Right cardiac atrium (tissue), 5 donors: ENCODE measurements at regions not wholly inside any gene's neighbourhood (a gene's known extent, or its start where the extent isn't known, plus 50 kb on each side); places are given as distances from the start of the nearest gene placed in this dataset.

Experiments used
- ATAC-seq, 2 donors: fragments of 200-7000 bp; cut with Tn5 transposase; one replicate each; pipeline versions ENCODE4 v1.8.0 to v1.9.1; 2020; ENCODE audit warnings: moderate library complexity in 2 of 2, mild to moderate bottlenecking in 1 of 2
- DNase-seq, 3 donors: peaks; one replicate each; pipeline ENCODE4 v3.0.0-alpha.2; 2020
- H3K27ac ChIP-seq: one replicate; pipeline ENCODE4 v1.5.1; 2013; ENCODE audit warnings: mild to moderate bottlenecking, low read length, control low read depth, moderate library complexity
- H3K27me3 ChIP-seq: one replicate; pipeline ENCODE4 v1.6.1; 2013; ENCODE audit not compliant: control insufficient read depth, insufficient read depth
- H3K4me1 ChIP-seq: one replicate; pipeline ENCODE4 v1.6.1; 2013; ENCODE audit warnings: low read length; ENCODE audit not compliant: control insufficient read depth, insufficient read depth
- H3K4me3 ChIP-seq: one replicate; pipeline ENCODE4 v1.5.1; 2013; ENCODE audit warnings: low read length, control low read depth
- H3K9me3 ChIP-seq: one replicate; pipeline ENCODE4 v1.6.1; 2013; ENCODE audit warnings: low read length; ENCODE audit not compliant: control insufficient read depth
- WGBS: extraction: QIAGEN DNeasy Blood & Tissue Kit; methylation state at CpG from one replicate; pipeline ENCODE4 v1.1.7; 2013; 5-methylcytosine and 5-hydroxymethylcytosine counted together
- intact Hi-C, 4 donors: fragments of 100-400 bp; cut with DNase I; formaldehyde crosslinking; loops; one replicate each; pipeline versions ENCODE4 v1.11.0 to v1.14.0; 2022 to 2023
- donor health status: healthy with polysubstance abuse.
- donor health status: DM: no; HTN: yes; CAD: no.
- donor health status: DM: no; HTN: no; CAD: no.
- donor health status: DM: no; HTN: yes; CAD: no; lungs with severe emphysema.
- donor health status: DM: yes; HTN: yes; CAD: no.

GRCh38 chr7:46209611-46210388 is 288.7 kb upstream of the IGFBP3 start:
- Histone ChIP-seq H3K27ac (no peak overlapping the region), H3K27me3 (no peaks in the 10 kb centered on the region), H3K4me1 (no peaks in the 10 kb centered on the region), H3K9me3 (no peaks in the 10 kb centered on the region), H3K4me3 (no peak overlapping the region)
- DNase-seq (no peak), ATAC-seq (no peak)
- intact Hi-C loops: no loop called here
- 97% methylated on average over 9 of the region's 9 CpGs for WGBS

DNA sequence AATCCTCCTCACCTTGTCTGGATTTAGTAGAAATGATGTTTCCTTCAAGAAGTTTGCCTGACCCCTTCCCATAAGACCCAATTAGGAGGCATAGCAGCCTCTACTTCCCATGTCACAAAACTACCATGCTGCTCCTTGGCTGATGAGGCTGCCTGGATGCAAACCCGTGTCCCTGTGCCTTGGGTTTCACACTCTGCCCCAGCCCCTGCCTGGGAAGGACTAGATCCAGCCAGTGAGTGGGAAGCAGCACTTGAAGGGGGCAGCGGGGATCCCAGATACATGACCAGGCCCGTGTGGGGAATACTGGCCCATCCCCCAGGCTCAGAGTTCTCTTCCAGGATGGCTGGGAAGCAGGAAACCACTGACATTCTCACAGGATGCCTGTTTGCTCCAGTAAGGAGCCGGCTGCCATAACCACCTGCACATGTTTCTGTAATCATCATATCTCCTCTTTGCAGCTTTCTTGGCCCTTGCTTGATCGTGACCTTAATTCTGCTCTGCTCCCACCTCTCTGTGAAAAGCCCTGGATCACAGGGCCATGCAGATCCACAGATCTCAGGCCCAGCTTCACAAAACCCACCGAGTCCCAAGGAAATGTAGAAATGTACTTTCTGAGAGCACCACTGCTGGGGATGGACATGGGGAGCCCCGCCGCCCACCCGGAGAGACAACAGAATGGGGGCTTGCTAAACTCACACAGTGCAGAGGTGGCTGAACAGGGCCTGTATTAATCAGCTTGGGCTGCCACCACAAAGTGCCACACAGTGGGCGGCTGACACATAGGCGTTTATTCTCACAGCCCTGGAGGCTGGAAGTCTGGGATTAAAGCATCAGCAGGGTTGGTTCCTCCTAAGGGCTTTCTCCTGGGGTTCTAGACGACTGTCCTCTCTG is 287.8 kb upstream of the IGFBP3 start:
- intact Hi-C loops: no loop called here
- 69% methylated on average over 12 of the region's 12 CpGs for WGBS
- Histone ChIP-seq H3K4me3 (no peak overlapping the region), H3K27me3 (no peaks in the 10 kb centered on the region), H3K9me3 (no peaks in the 10 kb centered on the region), H3K4me1 (no peaks in the 10 kb centered on the region), H3K27ac (no peak overlapping the region)
- ATAC-seq: no peak
- DNase-seq: no peak

- no peak for DNase-seq
- ATAC-seq: no peak
- Histone ChIP-seq H3K9me3 (no peaks in the 10 kb centered on the region), H3K27me3 (no peaks in the 10 kb centered on the region), H3K4me1 (no peaks in the 10 kb centered on the region), H3K27ac (no peak overlapping the region), H3K4me3 (no peak overlapping the region)
- WGBS: 79% methylated on average over 5 of the region's 5 CpGs
- intact Hi-C loops: no loop called here
Measured at GRCh38 chr7:46207931-46208634, 287.0 kb upstream of the IGFBP3 start.

- Histone ChIP-seq H3K4me3 (no peak overlapping the region), H3K27me3 (no peaks in the 10 kb centered on the region), H3K9me3 (no peaks in the 10 kb centered on the region), H3K27ac (no peak overlapping the region), H3K4me1 (no peaks in the 10 kb centered on the region)
- intact Hi-C loops: no loop called here
- DNase-seq (no peak), ATAC-seq (no peak)
- 69% methylated on average over 4 of the region's 4 CpGs for WGBS
Measured at GRCh38 chr7:46206476-46207060, 285.5 kb upstream of the IGFBP3 start.

GRCh38 chr7:46205478-46205877 is 284.4 kb upstream of the IGFBP3 start:
- DNase-seq: no peak
- no peak for ATAC-seq
- Histone ChIP-seq H3K4me1 (no peaks in the 10 kb centered on the region), H3K27ac (no peak overlapping the region), H3K4me3 (no peak overlapping the region), H3K9me3 (no peaks in the 10 kb centered on the region), H3K27me3 (no peaks in the 10 kb centered on the region)
- 93% methylated on average over 5 of the region's 5 CpGs for WGBS
- intact Hi-C loops: no loop called here

DNA sequence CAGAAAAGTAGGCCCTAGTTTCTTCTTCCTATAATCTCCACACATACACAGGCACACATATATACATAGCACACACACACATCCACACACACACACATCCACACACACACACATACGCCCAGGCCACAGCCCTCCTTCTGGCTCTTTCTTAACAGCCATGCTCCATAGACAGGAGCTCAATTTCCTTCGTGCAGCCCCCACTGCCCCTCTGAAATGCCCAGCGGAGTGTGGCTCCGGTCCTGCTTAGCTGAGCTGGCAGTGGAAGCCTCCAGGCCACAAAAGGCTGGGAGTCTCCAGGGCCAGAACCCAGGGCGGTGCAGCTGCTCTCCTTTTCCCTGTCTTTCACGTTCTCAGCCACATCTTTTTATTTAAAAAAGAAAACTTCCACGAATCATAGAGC is 282.9 kb upstream of the IGFBP3 start:
- no peak overlapping the region for H3K4me3 ChIP-seq
- H3K4me1 ChIP-seq: no peaks in the 10 kb centered on the region
- 95% methylated on average over 7 of the region's 7 CpGs for WGBS
- no peaks in the 10 kb centered on the region for H3K9me3 ChIP-seq
- H3K27ac ChIP-seq: no peak overlapping the region
- H3K27me3 ChIP-seq: no peaks in the 10 kb centered on the region
- no peak for DNase-seq
- intact Hi-C loops: no loop called here
- ATAC-seq: no peak

DNA sequence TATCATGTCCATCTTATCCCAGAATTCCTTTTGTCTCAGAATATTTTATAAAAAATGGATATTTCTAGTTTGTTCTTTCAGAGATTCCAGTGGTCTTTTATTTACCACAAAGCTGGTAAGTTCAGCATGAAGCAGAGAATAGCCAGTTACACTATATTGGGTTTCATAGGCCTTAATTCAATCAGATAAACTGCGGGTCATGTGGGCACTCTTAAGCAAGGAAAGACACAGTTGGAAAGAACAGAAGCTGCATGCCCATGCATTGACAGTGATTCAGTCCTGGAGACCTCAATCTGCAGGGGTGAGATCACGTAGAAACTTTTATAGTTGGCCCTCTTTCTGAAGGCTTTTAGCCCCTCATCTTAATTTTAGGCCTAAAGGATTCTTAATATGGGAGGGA is 281.3 kb upstream of the IGFBP3 start:
- no peak for DNase-seq
- H3K4me3 ChIP-seq: no peak overlapping the region
- no peak for ATAC-seq
- H3K27me3 ChIP-seq: no peaks in the 10 kb centered on the region
- no peak overlapping the region for H3K27ac ChIP-seq
- no peaks in the 10 kb centered on the region for H3K4me1 ChIP-seq
- WGBS: 93% methylated on average over 2 of the region's 2 CpGs
- no peaks in the 10 kb centered on the region for H3K9me3 ChIP-seq
- intact Hi-C loops: no loop called here

GRCh38 chr7:46201961-46202360 is 280.9 kb upstream of the IGFBP3 start:
- Histone ChIP-seq H3K4me3 (no peak overlapping the region), H3K9me3 (no peaks in the 10 kb centered on the region), H3K27ac (no peak overlapping the region), H3K4me1 (no peaks in the 10 kb centered on the region), H3K27me3 (no peaks in the 10 kb centered on the region)
- DNase-seq (no peak), ATAC-seq (no peak)
- WGBS: 92% methylated on average over 4 of the region's 4 CpGs
- intact Hi-C loops: no loop called here

DNA sequence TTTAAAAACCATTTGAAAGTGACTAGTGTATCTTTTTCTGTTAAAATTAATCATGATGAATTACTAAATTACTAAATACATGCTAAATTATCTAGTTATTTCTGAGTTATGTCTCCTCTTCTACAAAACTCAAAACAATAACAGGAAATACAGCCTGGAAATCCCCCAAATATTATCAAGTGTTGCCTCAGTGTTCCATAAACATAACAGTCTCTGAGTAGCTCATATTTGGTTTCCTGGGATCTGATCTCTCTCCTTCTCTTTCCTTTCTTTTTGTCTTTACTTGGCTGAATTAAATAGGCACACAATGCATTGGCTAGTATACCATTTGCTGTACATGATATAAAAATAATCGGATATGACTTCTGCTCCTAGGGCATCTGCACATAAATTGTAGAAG is 277.6 kb upstream of the IGFBP3 start:
- Histone ChIP-seq H3K9me3 (no peaks in the 10 kb centered on the region), H3K4me3 (no peak overlapping the region), H3K27me3 (no peaks in the 10 kb centered on the region), H3K4me1 (no peaks in the 10 kb centered on the region), H3K27ac (no peak overlapping the region)
- no peak for DNase-seq
- no peak for ATAC-seq
- 45% methylated on average over 1 of the region's 1 CpG for WGBS
- intact Hi-C loops: no loop called here

- intact Hi-C loops: no loop called here
- Histone ChIP-seq H3K4me1 (no peaks in the 10 kb centered on the region), H3K4me3 (no peak overlapping the region), H3K9me3 (no peaks in the 10 kb centered on the region), H3K27me3 (no peaks in the 10 kb centered on the region), H3K27ac (no peak overlapping the region)
- no peak for ATAC-seq
- WGBS: 85% methylated on average over 7 of the region's 7 CpGs
- no peak for DNase-seq
Measured at GRCh38 chr7:46197785-46198540, 276.9 kb upstream of the IGFBP3 start.
